HL-60 (cell line): ENCODE measurements at regions not wholly inside any gene's neighbourhood (a gene's known extent, or its start where the extent isn't known, plus 50 kb on each side); places are given as distances from the start of the nearest gene placed in this dataset.

Experiments
- DNase-seq, 2 experiments: peaks; one replicate each; pipeline ENCODE4 v3.0.0-alpha.2; 2010 to 2020; ENCODE audit warnings: low read depth in 1 of 2, low spot score in 1 of 2
- H3K27ac ChIP-seq: fragments of 250-450 bp; sonication (Bioruptor Pico); replicated peaks from 2 replicates; pipeline ENCODE4 v1.5.1; 2020; ENCODE audit warnings: mild to moderate bottlenecking, moderate library complexity
- H3K27me3 ChIP-seq: fragments of 250-450 bp; sonication (Bioruptor Pico); 2 replicates; pipeline ENCODE4 v1.5.1; 2021; ENCODE audit warnings: mild to moderate bottlenecking, moderate library complexity; ENCODE audit not compliant: insufficient read depth, poor library complexity, severe bottlenecking
- H3K4me3 ChIP-seq: replicated peaks from 2 replicates; pipeline ENCODE4 v1.5.1; 2011; ENCODE audit warnings: mild to moderate bottlenecking, control low read depth, low read length; ENCODE audit not compliant: insufficient read depth
- CTCF ChIP-seq: IDR thresholded peaks from one replicate; pipeline ENCODE4 v1.5.1; 2011; ENCODE audit warnings: low read length, control low read depth, inconsistent platforms; ENCODE audit not compliant: insufficient read depth
- GABPA ChIP-seq: IDR thresholded peaks from 2 replicates; pipeline ENCODE4 v1.6.1; 2012; ENCODE audit warnings: low read depth
- POLR2AphosphoS5 ChIP-seq: IDR thresholded peaks from 2 replicates; pipeline ENCODE4 v1.6.1; 2012; ENCODE audit warnings: low read depth
- REST ChIP-seq: IDR thresholded peaks from 2 replicates; pipeline ENCODE4 v1.6.1; 2012; ENCODE audit warnings: low read depth; ENCODE audit not compliant: insufficient replicate concordance
- SPI1 ChIP-seq: IDR thresholded peaks from 2 replicates; pipeline ENCODE4 v1.6.1; 2012; ENCODE audit warnings: low read depth, mild to moderate bottlenecking, borderline replicate concordance

GRCh38 chr2:100666996-100667395 lies 104.2 kb downstream of the PDCL3 start:
- no peak for TF ChIP-seq REST
- TF ChIP-seq CTCF = no peak
- TF ChIP-seq SPI1 = no peak
- no peak for TF ChIP-seq POLR2AphosphoS5
- no peak for TF ChIP-seq GABPA
- no peak overlapping the region for H3K27ac ChIP-seq
- H3K27me3 ChIP-seq = no peaks in the 10 kb centered on the region
- no peak for DNase-seq
- H3K4me3 ChIP-seq = no peak overlapping the region

- no peak overlapping the region for H3K4me3 ChIP-seq
- no peak overlapping the region for H3K27ac ChIP-seq
- H3K27me3 ChIP-seq = no peaks in the 10 kb centered on the region
- no peak for TF ChIP-seq GABPA
- TF ChIP-seq POLR2AphosphoS5 = no peak
- no peak for TF ChIP-seq SPI1
- no peak for TF ChIP-seq CTCF
- TF ChIP-seq REST = no peak
- no peak for DNase-seq
These were observed 105.0 kb downstream of the PDCL3 start for GRCh38 chr2:100667801-100668200.

GRCh38 chr2:100670232-100670631 lies 107.4 kb downstream of the PDCL3 start:
- no peak for DNase-seq
- no peaks in the 10 kb centered on the region for H3K27me3 ChIP-seq
- TF ChIP-seq POLR2AphosphoS5 = no peak
- no peak for TF ChIP-seq REST
- no peak for TF ChIP-seq CTCF
- TF ChIP-seq GABPA = no peak
- no peak overlapping the region for H3K4me3 ChIP-seq
- no peak overlapping the region for H3K27ac ChIP-seq
